GM12878 (cell line): ENCODE measurements at regions not wholly inside any gene's neighbourhood (a gene's known extent, or its start where the extent isn't known, plus 50 kb on each side); places are given as distances from the start of the nearest gene placed in this dataset.

ENCODE experiments used
- EP300 ChIP-seq, 2 experiments: fragments of 150-350 bp in 1 of 2; IDR thresholded peaks; 2 replicates each; pipeline ENCODE4 v1.6.1; 2011 to 2012; ENCODE audit warnings: low read depth in 2 of 2, low read length in 2 of 2, borderline replicate concordance in 1 of 2, improper control_type of control experiment in 1 of 2, inconsistent platforms in 1 of 2; ENCODE audit not compliant: control insufficient read depth in 1 of 2
- JUNB ChIP-seq: IDR thresholded peaks from 2 replicates; pipeline ENCODE4 v1.6.1; 2016; ENCODE audit warnings: antibody characterized with exemption, mild to moderate bottlenecking
- LARP7 ChIP-seq: fragments of 450-650 bp; IDR thresholded peaks from 2 replicates; pipeline ENCODE4 v1.6.1; 2017; ENCODE audit warnings: mild to moderate bottlenecking
- RAD21 ChIP-seq: IDR thresholded peaks from 2 replicates; pipeline ENCODE4 v1.6.1; 2011; ENCODE audit warnings: mild to moderate bottlenecking, low read depth, low read length, moderate library complexity; ENCODE audit not compliant: insufficient read depth
- TF ChIP-seq, protein P1 (sequence below), 3 experiments: IDR thresholded peaks in 2 of 3; conservative IDR thresholded peaks in 1 of 3; 2 replicates each; pipeline ENCODE4 v1.5.1; 2011; ENCODE audit warnings: low read depth in 3 of 3, low read length in 3 of 3, mild to moderate bottlenecking in 3 of 3, control low read depth in 2 of 3, moderate library complexity in 2 of 3, inconsistent platforms in 1 of 3, mixed read lengths in 1 of 3; ENCODE audit not compliant: control insufficient read depth in 2 of 3, insufficient read depth in 1 of 3; ENCODE audit errors: extremely low read depth in 1 of 3
- TF ChIP-seq, protein P2 (sequence below): IDR thresholded peaks from 2 replicates; pipeline ENCODE4 v1.6.1; 2012; ENCODE audit warnings: low read depth, low read length, improper control_type of control experiment

DNA sequence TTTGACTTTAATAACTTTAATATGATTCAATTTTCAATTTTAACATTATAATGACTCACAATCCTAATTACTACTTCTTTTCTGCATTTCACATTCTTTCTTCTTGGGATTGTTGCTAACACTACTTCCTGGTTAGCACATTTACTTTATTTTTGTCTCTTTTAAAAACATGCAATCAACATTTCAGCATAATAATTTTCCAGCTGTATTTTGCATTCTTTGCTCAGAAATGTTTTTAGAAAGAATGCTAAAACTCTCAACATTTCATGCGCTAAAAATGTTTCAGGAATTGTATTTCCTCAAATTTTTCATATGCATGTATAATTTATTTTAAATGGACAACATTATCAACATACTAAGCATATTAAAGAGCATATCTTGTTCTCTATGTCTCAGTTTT, 1302.1 kb upstream of the GJE1 start:
- TF ChIP-seq EP300 (IDR thresholded peaks at IDR 0.05; ENCODE audit: borderline replicate concordance in 1 of 2, control insufficient read depth in 1 of 2, low read depth in 2 of 2, low read length in 2 of 2) (no peak), JUNB (no peak), RAD21 (no peak), LARP7 (no peak)
- TF ChIP-seq, protein P1, sequence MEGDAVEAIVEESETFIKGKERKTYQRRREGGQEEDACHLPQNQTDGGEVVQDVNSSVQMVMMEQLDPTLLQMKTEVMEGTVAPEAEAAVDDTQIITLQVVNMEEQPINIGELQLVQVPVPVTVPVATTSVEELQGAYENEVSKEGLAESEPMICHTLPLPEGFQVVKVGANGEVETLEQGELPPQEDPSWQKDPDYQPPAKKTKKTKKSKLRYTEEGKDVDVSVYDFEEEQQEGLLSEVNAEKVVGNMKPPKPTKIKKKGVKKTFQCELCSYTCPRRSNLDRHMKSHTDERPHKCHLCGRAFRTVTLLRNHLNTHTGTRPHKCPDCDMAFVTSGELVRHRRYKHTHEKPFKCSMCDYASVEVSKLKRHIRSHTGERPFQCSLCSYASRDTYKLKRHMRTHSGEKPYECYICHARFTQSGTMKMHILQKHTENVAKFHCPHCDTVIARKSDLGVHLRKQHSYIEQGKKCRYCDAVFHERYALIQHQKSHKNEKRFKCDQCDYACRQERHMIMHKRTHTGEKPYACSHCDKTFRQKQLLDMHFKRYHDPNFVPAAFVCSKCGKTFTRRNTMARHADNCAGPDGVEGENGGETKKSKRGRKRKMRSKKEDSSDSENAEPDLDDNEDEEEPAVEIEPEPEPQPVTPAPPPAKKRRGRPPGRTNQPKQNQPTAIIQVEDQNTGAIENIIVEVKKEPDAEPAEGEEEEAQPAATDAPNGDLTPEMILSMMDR (IDR thresholded peaks at IDR 0.05 in 2 of 3, conservative IDR thresholded peaks at IDR 0.05 in 1 of 3; ENCODE audit: control insufficient read depth in 2 of 3, extremely low read depth in 1 of 3, insufficient read depth in 1 of 3, low read depth in 3 of 3, low read length in 3 of 3) = no peak
- TF ChIP-seq, protein P2, sequence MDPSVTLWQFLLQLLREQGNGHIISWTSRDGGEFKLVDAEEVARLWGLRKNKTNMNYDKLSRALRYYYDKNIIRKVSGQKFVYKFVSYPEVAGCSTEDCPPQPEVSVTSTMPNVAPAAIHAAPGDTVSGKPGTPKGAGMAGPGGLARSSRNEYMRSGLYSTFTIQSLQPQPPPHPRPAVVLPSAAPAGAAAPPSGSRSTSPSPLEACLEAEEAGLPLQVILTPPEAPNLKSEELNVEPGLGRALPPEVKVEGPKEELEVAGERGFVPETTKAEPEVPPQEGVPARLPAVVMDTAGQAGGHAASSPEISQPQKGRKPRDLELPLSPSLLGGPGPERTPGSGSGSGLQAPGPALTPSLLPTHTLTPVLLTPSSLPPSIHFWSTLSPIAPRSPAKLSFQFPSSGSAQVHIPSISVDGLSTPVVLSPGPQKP = no peak
